Activated CD4-positive, alpha-beta T cell treated with anti-CD3 and anti-CD28 coated beads, Interleukin-10, Interleukin-2, amounts not matched to agents 100 ng/mL and 50 ng/mL, durations not matched to agents 16 hours and 8 hours (primary cell): ENCODE measurements at regions not wholly inside any gene's neighbourhood (a gene's known extent, or its start where the extent isn't known, plus 50 kb on each side); places are given as distances from the start of the nearest gene placed in this dataset.
A peak's percentile ranks its signal among the peaks of the same experiment; 100 is the strongest.
"Not testable (repeated sequence)": the region's sequence is repeated elsewhere in the genome, so short reads cannot be mapped to it uniquely, and the experiment has no call there.

Experiments
- DNase-seq: peaks from one replicate; pipeline ENCODE4 v3.0.0-alpha.2; 2020

DNA sequence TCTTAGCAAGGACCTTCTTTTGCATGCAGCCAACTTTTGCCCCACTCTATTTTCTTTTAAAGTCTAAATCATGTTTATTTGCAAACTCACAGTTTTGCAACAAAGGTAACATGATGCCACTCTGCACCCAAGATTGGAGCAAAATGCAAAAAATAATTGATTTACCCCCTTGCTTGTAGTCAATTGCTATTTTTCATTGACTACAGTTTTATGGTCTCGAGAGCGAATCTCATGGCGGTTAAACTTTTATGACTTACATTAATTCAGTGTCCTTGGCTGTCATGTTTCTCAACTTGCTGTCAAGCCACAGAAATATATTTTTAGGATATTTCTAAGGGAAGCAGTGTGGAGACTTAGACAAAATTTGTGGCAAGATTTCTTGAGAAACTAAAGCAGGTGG is 110.0 kb upstream of the JCAD start:
- DNase-seq: no peak

DNA sequence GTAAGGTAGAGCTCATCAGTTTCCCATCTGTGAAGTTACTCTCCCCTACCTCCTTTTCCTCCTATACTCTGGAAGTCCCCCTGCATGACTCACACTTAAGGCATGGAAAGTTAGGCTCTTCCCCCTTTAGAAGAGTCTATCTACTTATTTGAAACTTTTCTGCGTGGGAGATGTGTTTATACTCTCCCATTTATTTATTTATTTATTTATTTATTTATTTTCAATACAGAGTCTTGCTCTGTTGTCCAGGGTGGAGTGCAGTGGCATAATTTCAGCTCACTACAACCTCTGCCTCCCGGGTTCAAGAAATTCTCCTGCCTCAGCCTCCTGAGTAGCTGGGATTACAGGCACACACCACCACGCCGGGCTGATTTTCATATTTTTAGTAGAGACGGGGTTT is 107.5 kb upstream of the JCAD start:
- no peak for DNase-seq

DNA sequence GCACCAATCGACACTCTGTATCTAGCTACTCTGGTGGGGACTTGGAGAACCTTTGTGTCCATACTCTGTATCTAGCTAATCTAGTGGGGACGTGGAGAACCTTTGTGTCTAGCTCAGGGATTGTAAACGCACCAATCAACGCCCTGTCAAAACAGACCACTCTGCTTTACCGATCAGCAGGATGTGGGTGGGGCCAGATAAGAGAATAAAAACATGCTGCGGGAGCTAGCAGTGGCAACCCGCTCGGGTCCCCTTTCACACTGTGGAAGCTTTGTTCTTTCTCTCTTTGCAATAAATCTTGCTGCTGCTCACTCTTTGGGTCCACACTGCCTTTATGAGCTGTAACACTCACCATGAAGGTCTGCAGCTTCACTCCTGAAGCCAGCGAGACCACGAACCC is 104.0 kb upstream of the JCAD start:
- not testable (repeated sequence) for DNase-seq

DNA sequence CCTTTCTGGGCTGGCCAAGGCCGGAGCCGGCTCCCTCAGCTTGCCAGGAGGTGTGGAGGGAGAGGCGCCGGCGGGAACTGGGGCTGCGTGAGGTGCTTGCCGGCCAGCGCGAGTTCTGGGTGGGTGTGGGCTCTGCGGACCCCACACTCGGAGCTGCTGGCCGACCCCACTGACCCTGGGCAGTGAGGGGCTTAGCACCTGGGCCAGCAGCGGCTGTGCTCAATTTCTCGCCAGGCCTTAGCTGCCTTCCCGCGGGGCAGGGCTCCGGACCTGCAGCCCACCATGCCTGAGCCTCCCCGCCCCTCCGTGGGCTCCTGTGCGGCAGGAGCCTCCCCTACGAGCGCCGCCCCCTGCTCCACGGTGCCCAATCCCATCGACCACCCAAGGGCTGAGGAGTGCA is 103.4 kb upstream of the JCAD start:
- not testable (repeated sequence) for DNase-seq

DNA sequence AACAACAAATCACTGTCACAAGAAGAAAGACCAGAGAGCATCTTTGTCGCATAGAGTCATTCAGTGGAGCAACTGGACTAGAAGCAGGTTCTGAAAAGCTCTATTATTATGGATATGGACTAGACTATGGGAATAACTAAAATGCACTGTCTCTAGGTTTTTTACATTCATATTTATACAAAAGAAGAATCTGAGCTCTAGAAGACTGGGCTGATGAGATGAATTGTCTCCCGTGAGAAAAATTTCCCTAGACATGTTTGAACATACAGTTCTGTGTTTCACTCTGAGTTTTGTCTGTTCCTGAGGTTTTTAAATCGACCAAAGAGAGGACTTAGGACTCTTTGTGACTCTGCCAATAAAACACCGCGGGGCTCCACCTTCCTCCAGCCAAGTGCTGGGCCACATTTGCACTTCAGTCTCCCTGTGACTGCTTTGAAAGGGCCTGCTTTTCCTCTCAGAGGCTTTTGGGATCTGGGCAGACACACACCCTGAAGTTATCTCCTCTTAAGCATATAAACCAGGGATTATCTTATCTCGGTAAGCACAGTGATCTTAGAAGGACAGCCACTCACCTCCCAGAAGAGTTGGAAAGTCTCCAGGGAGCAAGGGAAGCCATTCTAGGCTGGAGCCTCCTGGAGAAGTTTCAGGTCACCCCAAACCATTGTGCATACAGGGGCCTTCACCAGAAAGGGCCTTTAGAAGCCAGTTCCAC is 101.0 kb upstream of the JCAD start:
- DNase-seq: no peak

DNA sequence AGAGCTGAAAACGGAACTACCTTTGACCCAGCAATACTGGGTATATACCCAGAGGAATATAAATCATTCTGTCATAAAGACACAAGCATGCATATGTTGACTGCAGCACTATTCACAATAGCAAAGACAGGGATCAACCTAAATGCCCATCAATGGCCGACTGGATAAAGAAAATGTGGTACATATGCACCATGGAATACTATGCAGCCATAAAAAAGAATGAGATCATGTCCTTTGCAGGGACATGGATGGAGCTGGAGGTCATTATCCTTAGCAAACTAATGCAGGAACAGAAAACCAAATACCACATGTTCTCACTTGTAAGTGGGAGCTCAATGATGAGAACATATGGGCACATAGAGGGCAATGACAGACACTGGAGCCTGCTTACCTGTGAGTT is 100.2 kb upstream of the JCAD start:
- not testable (repeated sequence) for DNase-seq

DNA sequence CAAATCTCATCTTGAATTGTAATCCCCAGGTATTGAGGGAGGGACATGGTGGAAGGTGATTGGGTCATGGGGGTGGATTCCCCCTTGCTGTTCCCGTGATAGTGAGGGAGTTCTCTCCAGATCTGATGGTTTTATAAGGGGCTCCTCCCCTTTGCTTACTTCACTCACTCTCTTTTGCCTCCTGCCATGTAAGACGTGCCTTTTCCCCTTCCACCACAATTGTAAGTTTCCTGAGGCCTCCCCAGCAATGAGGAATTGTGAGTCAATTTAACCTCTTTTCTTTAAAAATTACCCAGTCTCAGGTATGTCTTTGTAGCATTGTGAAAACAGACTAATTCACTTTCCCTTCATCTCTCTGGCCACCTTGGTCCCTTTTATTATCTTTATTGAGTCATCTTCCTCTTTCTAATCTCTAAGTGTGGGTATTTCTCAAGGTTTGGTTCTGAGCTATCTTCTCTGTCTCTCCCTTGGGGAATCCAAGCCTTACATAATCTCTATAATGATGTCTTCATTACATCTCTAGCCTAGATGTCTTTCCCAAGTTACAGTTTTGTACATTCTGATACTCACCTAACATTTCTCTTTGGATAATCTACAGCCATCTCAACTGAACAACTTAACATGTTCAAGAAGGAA is 99.1 kb upstream of the JCAD start:
- DNase-seq: no peak

DNA sequence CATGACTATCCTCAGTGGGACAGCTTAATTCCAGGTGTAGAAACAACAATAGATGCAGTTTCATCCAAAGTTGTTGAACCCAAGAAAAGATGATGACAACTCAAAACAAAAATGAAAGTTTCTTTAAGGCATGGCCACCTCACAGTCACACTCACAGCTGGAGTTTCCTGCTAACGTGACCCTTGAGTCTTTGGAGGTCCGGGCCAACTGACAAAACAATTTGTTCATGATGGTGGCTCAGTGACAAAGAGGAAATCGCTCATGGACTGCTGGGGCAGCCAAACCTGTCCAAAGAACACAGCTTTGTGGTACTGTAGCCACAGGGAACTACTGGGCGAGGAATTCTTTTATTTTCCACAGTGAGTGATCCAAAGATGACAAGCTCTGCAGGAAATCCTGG is 96.0 kb upstream of the JCAD start:
- DNase-seq: peak; percentile 36

DNA sequence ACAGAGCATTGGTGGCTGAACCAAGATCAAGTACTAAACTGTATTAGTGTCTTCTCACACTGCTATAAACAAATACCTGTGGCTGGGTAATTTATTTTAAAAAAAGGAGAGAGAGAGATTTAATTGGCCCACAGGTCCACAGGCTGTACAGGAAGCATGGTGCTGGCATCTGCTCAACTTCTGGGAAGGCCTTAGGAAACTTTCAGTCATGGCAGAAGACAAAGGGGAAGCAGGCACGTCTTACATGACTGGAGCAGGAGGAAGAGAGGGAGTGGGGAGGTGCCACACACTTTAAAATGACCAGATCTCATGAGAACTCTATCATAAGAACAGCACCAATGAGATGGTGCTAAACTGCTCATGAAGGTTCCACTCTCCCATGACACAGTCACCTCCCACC is 95.2 kb upstream of the JCAD start:
- no peak for DNase-seq

DNA sequence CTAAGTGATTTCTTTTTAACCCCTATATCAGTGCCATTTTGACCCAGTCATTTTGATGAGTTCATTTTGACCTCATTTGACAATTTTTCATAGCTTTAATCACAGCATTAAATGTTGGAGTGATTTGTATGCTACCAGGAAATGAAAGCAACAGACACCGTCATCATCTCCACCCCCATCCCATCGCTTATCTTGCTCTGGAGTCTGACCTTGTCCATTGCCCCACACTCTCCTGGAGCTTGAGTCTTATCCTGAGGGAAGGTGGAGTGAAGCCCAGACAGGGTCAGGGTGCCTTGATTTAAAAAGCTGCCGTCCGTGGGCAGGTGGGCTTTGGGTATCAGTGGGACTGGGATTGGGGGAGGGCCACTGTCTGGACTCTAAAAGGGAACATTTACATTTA is 94.7 kb upstream of the JCAD start:
- no peak for DNase-seq

DNA sequence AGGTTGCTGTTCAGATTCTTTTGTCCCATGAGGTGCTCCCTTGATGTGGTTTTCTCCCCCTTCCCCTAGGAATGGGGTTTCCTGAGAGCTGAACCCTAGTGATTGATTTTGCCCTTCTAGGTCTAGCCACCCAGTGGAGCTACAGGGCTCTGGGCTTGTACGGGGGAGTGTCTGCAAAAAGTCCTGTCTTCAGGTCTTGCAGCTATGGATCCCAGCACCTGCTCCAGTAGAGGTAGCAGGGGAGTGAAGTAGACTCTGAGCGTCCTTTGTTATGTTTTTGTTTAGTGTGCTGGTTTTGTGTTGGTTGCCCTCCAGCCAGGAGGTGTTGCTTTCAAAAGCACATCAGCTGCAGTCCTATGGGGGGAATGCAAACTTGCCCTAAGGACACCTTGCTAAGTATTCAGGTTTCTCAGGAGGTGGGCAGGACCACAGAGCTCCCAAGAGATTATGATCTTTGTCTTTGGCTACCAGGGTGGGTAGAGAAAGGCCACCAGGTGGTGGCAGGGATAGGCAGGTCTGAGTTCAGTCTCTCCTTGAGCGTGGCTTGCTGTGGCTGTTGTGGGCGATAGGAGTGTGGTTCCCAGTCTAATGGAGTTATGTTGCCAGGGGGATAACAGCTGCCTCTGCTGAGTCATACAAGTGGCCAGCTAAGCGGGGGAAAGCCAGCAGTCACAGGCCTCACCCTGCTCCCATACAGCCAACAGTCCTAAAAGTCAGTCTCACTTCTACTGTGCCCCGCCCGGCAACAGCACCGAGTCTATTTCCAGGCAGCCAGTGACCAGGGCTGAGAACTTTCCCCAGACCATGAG is 92.4 kb upstream of the JCAD start:
- DNase-seq: no peak

DNA sequence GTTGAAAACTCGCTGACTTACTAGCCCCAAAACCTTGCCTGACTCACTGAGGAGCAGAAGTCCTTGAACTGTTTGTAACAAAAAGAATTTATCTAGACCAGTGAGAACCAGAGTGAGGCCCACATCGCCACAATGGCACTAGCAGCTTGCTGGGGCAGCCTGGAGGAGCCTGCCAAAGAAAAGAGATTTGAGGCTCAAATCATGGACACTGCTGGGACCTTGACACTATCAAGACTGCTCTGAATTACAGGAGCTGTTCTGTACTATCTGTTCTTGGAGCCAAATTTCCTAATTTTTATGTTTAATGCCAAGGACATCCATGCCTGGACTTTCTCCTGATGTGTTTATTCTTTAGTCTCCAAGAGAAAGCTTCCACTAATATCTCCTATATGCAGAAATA is 82.0 kb upstream of the JCAD start:
- DNase-seq: no peak

DNA sequence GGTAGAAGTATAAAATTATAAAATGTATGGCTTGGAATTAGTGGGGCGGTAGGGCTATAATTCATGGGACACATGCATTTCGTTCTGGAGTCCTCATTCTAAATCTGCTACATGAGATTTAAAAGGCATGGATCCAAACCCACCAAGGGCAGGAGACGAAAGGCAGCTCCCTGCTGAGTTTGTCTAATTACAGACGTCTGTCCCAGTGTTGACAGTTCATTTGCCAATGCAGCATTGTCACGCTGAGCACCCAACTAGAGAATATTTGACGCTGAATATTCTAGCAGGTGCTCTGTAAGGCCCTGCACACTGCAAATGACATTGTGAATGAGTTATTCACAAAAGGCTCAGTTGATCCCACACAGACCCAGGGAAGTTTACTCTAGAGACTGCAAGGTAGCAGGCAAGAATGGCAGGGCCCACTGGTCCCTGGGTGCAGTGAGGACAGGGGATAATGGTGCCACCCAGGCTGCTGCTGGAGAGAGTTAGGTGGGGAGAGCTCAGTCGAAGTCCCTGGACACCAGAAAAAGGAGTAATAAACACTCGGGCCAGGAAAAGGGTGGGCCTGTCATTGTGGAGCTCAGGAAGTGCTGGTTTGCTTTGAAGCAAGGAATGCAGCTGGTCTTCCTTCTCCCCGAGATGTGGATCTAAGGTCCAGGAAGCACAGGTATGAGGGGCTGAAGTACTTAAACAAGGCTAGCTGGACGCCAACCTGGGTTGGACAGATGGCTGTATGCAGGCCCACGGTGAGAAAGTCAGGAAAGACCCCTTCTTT is 75.0 kb upstream of the JCAD start:
- DNase-seq: no peak

DNA sequence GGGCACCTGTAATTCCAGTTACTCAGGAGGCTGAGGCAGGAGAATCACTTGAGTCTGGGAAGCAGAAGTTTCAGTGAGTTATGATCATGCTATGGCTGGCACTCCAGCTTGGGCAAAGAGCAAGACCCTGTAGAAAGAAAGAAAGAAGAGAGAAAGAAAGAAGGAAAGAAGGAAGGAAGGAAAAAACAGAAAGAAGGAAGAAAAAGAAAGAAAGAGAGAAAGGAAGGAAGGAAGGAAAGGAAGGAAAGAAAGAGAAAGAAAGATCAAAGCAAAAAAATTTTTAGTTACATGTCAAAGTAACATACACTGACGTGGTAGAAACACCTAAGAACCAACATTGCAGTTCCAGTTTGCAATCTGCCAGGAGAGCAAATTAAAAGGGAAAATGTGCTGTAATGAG is 73.8 kb upstream of the JCAD start:
- DNase-seq: no peak

DNA sequence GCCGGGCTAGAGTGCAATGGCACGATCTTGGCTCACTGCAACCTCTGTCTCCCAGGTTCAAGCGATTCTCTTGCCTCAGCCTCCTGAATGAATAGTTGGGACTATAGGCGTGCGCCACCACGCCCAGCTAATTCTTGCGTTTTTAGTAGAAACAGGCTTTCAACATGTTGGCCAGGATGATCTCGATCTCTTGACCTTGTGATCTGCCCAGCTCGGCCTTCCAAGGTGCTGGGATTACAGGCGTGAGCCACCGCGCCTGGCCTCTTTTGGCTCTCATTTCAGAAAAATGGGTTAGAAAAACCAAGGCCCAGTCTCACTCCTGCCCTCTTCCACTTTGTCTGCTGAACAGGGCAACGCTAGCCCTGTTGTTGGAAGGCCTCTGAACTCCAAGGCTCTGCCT is 72.0 kb upstream of the JCAD start:
- not testable (repeated sequence) for DNase-seq

DNA sequence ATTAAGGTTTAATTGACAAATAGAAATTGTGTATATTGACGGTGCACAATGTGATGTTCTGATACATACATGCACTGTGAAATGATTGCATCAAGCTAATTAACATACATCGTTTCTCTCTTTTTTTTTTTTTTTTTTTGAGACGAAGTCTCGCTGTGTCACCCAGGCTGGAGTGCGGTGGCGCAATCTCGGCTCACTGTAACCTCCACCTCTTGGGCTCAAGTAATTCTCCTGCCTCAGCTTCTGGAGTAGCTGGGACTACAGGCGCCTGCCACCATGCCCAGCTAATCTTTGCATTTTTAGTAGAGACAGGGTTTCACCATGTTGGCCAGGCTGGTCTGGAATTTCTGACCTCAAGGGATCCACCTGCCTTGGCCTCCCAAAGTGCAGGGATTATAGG is 69.9 kb upstream of the JCAD start:
- DNase-seq: not testable (repeated sequence)

DNA sequence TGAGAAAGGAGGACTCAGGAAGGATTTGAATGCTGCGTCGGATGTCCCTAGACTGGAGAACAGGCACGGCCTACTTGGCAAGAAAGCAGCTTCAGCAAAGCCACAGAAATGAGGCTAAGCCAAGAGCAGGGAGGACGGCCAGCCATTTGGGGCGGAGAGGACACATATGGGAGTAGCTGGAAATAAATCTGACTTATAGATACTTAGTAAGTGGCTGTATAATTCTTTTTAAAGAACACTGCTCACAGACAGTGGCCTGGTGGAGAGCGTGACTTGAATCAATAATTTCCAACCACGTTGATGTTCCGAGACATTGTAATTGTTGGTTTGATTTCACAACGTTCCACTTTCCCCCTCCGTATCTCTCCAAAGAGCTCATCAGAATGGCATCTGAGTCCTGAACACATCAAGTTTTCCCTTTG is 67.7 kb upstream of the JCAD start:
- DNase-seq: no peak

DNA sequence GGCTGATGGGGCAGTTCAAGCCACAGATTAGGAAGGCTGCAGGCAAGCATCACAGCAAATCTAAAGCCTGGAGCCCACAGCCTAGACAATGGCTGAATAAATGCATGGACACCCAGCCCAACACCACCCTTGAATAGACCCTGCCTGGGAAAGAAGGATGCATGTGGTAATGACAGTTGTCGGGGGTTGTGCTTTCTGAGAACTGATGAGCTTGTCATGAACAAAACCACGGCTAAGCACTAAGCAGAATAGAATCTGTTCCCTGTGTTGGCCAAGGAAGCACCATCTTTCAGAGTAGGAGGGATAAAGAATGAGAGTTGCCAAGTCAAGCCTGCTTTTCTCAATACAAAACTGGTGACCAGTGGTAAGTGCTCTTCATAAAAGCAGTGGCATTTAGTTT is 66.1 kb upstream of the JCAD start:
- no peak for DNase-seq

DNA sequence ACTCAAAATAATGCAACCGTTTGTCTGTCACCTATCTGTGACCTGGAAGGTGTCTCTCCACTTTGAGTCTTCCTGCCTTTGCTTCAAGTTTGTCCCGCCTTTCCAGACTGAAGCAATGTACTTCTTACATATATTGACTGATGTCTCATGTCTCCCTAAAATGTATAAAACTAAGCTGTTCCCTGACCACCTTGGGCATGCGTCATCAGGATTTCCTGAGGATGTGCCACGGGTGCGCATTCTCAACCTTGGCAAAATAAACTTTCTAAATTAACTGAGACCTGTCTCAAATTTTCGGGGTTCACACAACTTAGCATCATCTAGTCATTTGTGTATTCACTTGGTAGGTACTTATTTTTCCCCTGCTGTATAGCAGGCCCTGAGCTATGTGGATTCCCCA is 65.3 kb upstream of the JCAD start:
- no peak for DNase-seq

DNA sequence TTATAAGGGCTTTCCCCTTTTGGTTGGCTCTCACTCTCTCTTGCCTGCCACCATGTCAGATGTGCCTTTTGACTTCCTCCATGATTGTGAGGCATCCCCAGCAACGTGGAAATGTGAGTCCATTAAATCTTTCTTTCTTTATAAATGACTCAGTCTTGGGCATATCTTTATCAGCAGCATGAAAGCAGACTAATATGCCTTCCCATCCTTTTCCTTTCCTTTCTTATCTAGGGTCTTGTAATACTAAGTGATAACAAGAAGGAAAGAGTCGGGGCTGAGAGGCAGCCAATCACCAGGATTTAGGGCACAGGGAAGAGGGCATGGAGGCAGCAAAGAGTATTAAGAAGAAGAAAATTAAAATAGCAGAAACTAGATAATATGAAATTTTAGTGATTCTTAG is 62.0 kb upstream of the JCAD start:
- no peak for DNase-seq

DNA sequence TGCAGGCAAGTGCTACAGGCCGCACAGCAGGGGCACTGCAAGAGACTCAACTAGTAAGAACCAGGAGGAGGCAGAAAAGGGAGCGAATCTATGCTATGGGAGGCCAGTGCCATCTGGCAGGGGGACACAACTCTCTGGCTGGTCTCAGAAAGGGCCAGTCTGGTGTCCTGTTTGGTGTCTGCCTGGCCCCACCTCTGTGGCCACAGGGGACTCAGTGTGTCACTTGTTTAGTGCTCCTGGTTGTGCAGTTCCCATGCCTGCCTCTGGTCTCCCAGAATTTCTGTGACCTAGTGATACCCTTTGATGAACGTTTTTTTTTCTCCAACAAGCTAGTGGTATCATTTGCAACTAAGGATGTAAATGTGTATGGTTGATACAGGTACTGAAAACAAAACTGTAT is 59.2 kb upstream of the JCAD start:
- DNase-seq: no peak

DNA sequence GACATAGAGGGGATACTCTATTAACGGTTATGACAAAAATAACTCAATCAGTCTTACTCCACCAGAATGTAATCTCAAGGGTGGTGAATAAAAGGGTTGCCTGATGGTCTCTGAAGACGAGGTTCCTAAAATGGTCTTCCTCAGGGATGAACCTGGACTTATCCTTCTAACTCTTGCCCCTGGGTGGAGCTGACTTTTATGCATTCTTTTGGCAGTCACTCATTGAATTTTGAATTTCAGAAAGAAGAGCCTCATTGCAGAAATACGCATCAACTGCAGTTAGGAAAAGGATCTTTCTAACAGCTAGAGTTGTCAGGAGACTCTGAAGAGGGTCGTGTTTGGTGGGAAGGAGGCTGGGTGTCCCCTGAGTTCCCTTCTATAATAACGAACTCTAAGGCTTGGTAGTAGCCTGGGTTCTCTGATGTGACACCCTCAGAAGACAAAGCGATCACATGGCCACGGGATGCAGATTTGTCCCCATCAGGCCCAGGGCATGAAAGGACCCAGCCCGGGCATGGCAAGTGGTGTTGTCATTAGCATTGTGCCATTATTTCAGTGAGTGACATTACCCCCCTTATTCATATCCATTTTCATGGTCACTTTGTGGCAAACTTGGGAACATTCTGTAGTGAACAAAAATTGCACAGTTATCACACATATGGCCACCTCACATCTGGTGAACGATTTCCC is 58.6 kb upstream of the JCAD start:
- DNase-seq: no peak

DNA sequence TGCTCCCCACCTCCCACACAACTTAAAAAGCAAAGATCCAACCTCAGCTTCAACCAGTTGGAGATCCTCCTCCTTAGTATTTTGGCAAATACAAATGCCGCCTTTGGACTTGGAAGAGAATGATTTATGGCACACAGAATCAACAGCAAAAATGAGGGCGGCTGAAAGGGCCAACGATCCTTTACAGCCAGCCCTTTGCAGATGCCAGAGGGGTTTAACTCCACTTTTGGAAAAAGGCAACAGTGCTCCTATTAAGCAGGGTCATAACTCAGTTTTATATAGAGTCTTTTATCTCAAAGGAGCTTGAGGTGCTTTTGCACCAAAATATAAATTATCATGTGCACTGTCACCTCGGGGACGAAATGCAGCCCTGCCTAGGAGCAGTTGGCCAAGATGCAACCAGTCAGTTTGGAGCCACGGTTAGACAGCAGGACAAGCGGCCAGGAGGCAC is 56.7 kb upstream of the JCAD start:
- no peak for DNase-seq
